ENCODE measurements at regions not wholly inside any gene's neighbourhood (a gene's known extent, or its start where the extent isn't known, plus 50 kb on each side); places are given as distances from the start of the nearest gene placed in this dataset.
A peak's percentile ranks its signal among the peaks of the same experiment; 100 is the strongest.

GRCh38 chr9:82598241-82599039 lies 464.5 kb downstream of the RASEF start:
- no peak for DNase-seq

GRCh38 chr9:82599336-82599949 lies 463.5 kb downstream of the RASEF start:
- DNase-seq = no peak

- DNase-seq = no peak
These were observed 462.2 kb downstream of the RASEF start for GRCh38 chr9:82600536-82601292.

GRCh38 chr9:82601293-82601771 lies 461.6 kb downstream of the RASEF start:
- DNase-seq = no peak

- no peak for DNase-seq
These were observed 457.8 kb downstream of the RASEF start for GRCh38 chr9:82604947-82605656.

- DNase-seq = no peak
These were observed 457.3 kb downstream of the RASEF start for GRCh38 chr9:82605657-82606031.

- no peak for DNase-seq
These were observed 456.9 kb downstream of the RASEF start for GRCh38 chr9:82606071-82606470.

- peak; percentile 44 for DNase-seq
These were observed 456.2 kb downstream of the RASEF start for GRCh38 chr9:82606492-82607382.

GRCh38 chr9:82608487-82608886 lies 454.5 kb downstream of the RASEF start:
- DNase-seq = no peak

- DNase-seq = no peak
These were observed 450.0 kb downstream of the RASEF start for GRCh38 chr9:82612942-82613341.

GRCh38 chr9:82613498-82613897 lies 449.4 kb downstream of the RASEF start:
- no peak for DNase-seq

- no peak for DNase-seq
These were observed 446.4 kb downstream of the RASEF start for GRCh38 chr9:82616545-82616944.

- no peak for DNase-seq
These were observed 441.5 kb downstream of the RASEF start for GRCh38 chr9:82621447-82621846.

GRCh38 chr9:82637368-82637767 lies 425.6 kb downstream of the RASEF start:
- DNase-seq = no peak

GRCh38 chr9:82645600-82645999 lies 417.3 kb downstream of the RASEF start:
- DNase-seq = no peak

- DNase-seq = no peak
These were observed 412.6 kb downstream of the RASEF start for GRCh38 chr9:82650368-82650767.

- no peak for DNase-seq
These were observed 411.5 kb downstream of the RASEF start for GRCh38 chr9:82651474-82651873.

- no peak for DNase-seq
These were observed 397.6 kb downstream of the RASEF start for GRCh38 chr9:82665324-82665723.

- no peak for DNase-seq
These were observed 394.2 kb downstream of the RASEF start for GRCh38 chr9:82668689-82669199.

- DNase-seq = no peak
These were observed 392.9 kb downstream of the RASEF start for GRCh38 chr9:82670000-82670399.

GRCh38 chr9:82670726-82671125 lies 392.2 kb downstream of the RASEF start:
- no peak for DNase-seq

GRCh38 chr9:82673201-82673600 lies 389.7 kb downstream of the RASEF start:
- no peak for DNase-seq
